Ascending aorta (tissue), 2 donors: ENCODE measurements at regions not wholly inside any gene's neighbourhood (a gene's known extent, or its start where the extent isn't known, plus 50 kb on each side); places are given as distances from the start of the nearest gene placed in this dataset.

Experiments used
- DNase-seq, 2 donors: peaks; one replicate each; pipeline ENCODE4 v3.0.0-alpha.2; 2019; ENCODE audit warnings: low spot score in 2 of 2
- H3K27ac ChIP-seq, 2 donors: fragments of 200-600 bp; sonication (generic); one replicate each; pipeline ENCODE4 v1.5.1; 2016 to 2017; ENCODE audit warnings: mild to moderate bottlenecking in 1 of 2
- H3K27me3 ChIP-seq: fragments of 200-600 bp; sonication (generic); one replicate; pipeline ENCODE4 v1.5.1; 2017
- H3K36me3 ChIP-seq, 2 donors: fragments of 200-600 bp; sonication (generic); one replicate each; pipeline ENCODE4 v1.5.1; 2016
- H3K4me1 ChIP-seq, 2 donors: fragments of 200-600 bp; sonication (generic); one replicate each; pipeline ENCODE4 v1.5.1; 2016 to 2017; ENCODE audit warnings: mild to moderate bottlenecking in 1 of 2
- H3K4me3 ChIP-seq, 2 donors: fragments of 200-600 bp; sonication (generic); one replicate each; pipeline ENCODE4 v1.5.1; 2016 to 2017; ENCODE audit warnings: mild to moderate bottlenecking in 1 of 2
- H3K9me3 ChIP-seq, 2 donors: fragments of 200-600 bp; sonication (generic); one replicate each; pipeline ENCODE4 v1.5.1; 2016
- CTCF ChIP-seq, 3 experiments: fragments of 200-600 bp in 2 of 3; fragments of 450-650 bp in 1 of 3; sonication (generic) in 2 of 3; IDR thresholded peaks; one replicate each; pipeline ENCODE4 v1.5.1; 2016 to 2019; ENCODE audit warnings: antibody characterized with exemption in 3 of 3, mild to moderate bottlenecking in 1 of 3, moderate library complexity in 1 of 3
- intact Hi-C: fragments of 100-400 bp; cut with DNase I; formaldehyde crosslinking; loops from one replicate; pipeline ENCODE4 v1.15.1; 2023

GRCh38 chr13:102460806-102461205 lies 59.0 kb upstream of the FGF14 start:
- no peak for TF ChIP-seq CTCF (IDR thresholded peaks at IDR 0.05)
- H3K27ac ChIP-seq = no peak overlapping the region
- no peaks in the 10 kb centered on the region for H3K9me3 ChIP-seq
- DNase-seq = no peak
- intact Hi-C loops = no loop called here
- H3K36me3 ChIP-seq = no peaks in the 10 kb centered on the region
- H3K27me3 ChIP-seq = no peaks in the 10 kb centered on the region
- no peak overlapping the region for H3K4me3 ChIP-seq
- no peaks in the 10 kb centered on the region for H3K4me1 ChIP-seq

- TF ChIP-seq CTCF (IDR thresholded peaks at IDR 0.05) = no peak
- no peak for DNase-seq
- Histone ChIP-seq H3K4me1 (no peaks in the 10 kb centered on the region), H3K27ac (no peak overlapping the region), H3K9me3 (no peaks in the 10 kb centered on the region), H3K4me3 (no peak overlapping the region), H3K27me3 (no peaks in the 10 kb centered on the region), H3K36me3 (no peaks in the 10 kb centered on the region)
- intact Hi-C loops = no loop called here
Measured at GRCh38 chr13:102452836-102453235, 51.0 kb upstream of the FGF14 start.
